HL-60/S4 (cell line): ENCODE measurements at regions not wholly inside any gene's neighbourhood (a gene's known extent, or its start where the extent isn't known, plus 50 kb on each side); places are given as distances from the start of the nearest gene placed in this dataset.

Experiments used
- in situ Hi-C: fragments of 300-500 bp; cut with MboI; formaldehyde crosslinking; loops from 2 replicates; pipeline ENCODE4 v1.14.3; 2022; ENCODE audit warnings: low sequenced_read_pairs

DNA sequence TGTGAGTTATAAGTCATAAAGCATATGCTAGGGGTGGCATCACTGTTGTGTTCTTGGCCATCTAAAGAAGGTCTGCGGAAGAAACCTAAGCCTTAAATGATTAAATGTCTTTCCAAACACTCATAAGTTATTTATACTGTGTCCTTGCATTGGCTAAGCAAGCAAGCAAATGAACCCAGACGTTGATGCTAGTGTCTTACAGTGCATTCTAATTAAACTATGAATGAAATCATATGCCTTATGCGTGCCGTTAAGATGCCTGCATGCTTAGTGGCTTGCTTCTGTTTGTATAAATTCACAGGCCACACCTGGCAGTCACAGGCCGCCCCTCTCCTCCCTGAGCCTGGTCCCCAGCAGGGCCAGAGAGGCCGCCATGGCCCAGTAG is 49.9 kb downstream of the RIN2 start:
- in situ Hi-C loops, result no loop called here

GRCh38 chr20:19808498-19808897 is 50.4 kb downstream of the RIN2 start:
- in situ Hi-C loops, result no loop called here

GRCh38 chr20:19809505-19809904 is 51.4 kb downstream of the RIN2 start:
- in situ Hi-C loops, result no loop called here

GRCh38 chr20:19811231-19811630 is 53.2 kb downstream of the RIN2 start:
- in situ Hi-C loops, result no loop called here

DNA sequence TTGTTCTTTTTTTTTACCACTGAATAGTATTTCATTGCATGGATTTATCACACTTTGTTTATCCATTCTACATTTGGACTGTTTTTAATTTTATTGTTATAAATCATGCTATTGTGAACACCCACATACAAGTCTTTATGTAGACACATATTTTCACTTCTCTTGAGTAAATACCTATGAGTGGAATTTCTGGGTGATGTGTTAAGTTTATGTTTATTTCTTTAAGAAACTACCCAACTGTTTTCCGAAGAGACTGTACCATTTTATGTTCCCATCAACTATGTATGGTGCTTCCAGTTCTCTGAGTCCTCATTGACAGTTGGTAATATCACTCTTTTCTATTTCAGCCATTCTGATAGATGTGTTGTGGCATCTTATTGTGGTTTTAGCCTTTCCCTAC is 54.0 kb downstream of the RIN2 start:
- in situ Hi-C loops, result no loop called here

- in situ Hi-C loops, result no loop called here
Measured at GRCh38 chr20:19812696-19813095, 54.6 kb downstream of the RIN2 start.

GRCh38 chr20:19813846-19814640 is 56.0 kb downstream of the RIN2 start:
- in situ Hi-C loops, result no loop called here

GRCh38 chr20:19815553-19815991 is 57.5 kb downstream of the RIN2 start:
- in situ Hi-C loops, result no loop called here

DNA sequence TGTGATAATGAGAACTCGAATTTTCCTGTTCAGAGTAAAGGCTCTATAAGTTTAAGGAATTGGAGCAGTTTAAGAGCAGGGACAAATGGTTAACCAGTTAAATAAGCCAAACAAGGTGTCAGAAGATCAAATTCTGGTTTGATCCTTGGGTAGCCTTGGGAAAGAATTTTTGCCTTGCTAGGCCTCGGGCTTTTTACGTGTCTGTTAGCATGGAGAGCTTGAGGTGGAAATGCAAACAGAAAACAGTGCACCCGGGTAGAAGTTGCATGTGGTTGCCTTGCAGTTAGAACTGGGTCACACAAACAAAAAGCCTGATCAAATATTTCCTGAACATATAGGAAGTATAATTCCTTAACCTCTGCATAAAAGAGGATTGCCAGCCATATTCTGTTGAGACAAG is 58.3 kb downstream of the RIN2 start:
- in situ Hi-C loops, result no loop called here

DNA sequence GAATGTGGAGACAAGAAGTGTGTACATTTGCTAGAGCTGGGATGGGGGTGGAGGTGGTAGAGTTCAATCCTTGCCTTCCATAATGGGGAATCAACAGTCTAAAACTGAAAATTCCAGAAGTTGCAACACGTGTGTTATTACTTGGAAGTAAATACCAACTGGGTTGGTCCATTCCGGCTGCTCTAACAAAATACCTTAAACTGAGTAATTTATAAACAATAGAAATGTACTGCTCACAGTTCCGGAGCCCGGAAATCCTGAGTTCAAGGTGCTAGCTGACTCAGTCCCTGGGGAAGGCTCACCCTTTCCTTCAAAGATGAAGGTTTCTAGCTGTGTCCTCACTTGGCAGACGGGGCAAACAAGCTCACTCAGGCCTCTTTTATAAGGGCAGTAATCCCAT is 59.0 kb downstream of the RIN2 start:
- in situ Hi-C loops, result no loop called here

DNA sequence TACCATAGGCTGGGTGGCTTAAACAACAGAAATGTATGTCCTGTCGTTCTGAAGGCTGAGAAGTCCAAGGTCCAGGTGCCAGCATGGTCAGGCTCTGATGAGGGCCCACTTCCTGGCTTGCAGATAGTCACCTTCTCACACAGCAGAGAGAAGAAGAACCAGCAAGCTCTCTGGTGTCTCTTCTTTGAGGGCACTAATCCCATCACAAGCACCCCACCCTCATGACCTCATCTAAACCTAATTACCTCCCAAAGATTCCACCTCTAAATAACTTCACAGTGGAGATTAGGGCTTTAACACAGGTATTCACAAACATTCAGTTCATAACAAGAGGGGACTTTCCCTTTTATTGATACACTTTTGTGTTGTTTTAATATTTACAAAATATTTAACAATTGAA is 61.1 kb downstream of the RIN2 start:
- in situ Hi-C loops, result no loop called here

DNA sequence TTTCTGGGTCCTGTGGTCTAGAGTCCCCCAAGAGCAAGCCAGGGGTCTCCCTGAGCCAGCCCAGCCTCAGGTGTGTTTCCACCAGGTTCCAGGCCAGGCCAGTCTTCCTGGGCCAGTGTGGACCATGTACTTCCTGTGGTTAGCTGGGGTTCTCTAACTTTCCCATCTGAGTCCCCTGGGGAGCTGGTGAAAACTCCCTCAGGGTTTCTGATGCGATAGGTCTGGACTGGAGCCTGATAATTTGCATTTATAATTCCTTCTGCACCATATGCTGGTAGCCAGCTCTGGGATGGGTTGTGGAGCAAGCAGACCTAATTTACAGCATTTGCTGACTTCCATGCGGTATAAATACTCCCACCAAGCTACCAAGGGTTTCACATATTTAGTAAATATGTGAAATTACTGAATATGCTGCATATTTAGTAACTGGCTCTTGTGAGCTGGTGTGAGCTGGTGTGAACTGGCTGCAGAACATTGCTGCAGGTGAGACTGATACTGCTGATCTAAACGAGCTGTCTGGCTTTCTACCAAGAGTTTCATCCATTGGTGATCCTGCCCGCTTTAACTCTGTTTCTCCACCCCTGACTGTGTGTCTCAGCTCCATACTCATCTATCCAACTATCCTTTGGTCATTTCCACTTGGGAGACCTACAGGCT is 62.6 kb downstream of the RIN2 start:
- in situ Hi-C loops, result no loop called here

- in situ Hi-C loops, result no loop called here
Measured at GRCh38 chr20:19821606-19822005, 63.5 kb downstream of the RIN2 start.

DNA sequence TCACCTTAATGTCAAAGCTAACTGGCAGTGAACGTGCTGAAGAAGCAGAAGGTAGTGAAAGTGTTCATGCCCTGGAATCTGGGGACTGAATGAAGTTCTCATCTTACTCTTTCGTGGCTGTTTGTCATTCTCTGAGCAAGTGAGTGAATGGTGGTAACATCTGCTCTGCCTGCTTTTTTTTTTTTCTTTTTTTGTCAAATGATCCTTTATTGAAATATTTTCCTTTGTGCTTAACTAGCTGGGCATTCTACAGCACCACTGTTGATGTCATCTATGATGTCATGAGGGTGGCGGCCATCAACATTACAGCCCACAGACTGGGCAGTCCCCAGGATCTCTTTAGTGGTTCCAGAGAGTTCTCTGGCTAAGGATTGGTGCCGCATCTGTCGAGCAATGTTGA is 65.2 kb downstream of the RIN2 start:
- in situ Hi-C loops, result no loop called here

DNA sequence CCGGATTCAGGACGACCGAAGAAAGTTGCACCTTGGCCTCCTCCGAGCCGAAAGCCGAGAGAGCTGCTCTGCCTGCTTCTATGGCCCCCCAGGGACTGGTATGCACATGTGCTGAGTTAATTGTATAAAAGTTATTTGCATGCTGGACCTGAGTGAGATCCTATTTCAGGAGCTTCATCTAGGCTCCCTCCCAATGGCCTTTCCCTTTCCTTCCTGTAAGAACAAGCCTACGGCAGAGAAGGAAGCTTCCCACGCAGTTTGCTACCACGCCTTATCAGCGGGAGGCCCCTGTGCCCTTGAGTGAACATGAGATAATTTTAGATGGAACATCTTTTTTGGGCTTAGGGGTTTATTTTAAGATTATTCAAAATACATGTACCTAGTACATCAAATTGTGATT is 65.9 kb downstream of the RIN2 start:
- in situ Hi-C loops, result no loop called here

GRCh38 chr20:19824861-19825260 is 66.8 kb downstream of the RIN2 start:
- in situ Hi-C loops, result no loop called here

GRCh38 chr20:19826179-19826914 is 68.3 kb downstream of the RIN2 start:
- in situ Hi-C loops, result no loop called here

- in situ Hi-C loops, result no loop called here
Measured at GRCh38 chr20:19827818-19828217, 69.8 kb downstream of the RIN2 start.

DNA sequence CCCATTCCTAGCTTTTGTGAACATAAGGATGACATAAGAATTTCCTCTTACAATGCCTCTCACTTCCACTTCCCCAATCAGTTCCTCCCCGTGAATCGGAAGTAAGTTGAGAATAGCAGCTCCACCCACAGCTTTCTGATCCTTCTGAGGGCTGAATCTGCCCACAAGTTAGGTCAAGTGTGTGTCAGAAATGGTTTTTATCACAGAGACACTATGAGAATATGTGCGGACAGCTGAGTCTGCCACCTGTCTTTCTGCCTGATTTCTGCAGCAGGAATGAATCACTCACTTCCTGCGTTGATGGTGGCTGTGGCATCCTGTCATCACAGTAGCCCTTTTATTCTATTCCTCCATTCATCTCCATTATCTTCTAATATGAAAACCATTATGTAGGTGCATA is 70.2 kb downstream of the RIN2 start:
- in situ Hi-C loops, result no loop called here

- in situ Hi-C loops, result no loop called here
Measured at GRCh38 chr20:19830211-19830785, 72.2 kb downstream of the RIN2 start.

DNA sequence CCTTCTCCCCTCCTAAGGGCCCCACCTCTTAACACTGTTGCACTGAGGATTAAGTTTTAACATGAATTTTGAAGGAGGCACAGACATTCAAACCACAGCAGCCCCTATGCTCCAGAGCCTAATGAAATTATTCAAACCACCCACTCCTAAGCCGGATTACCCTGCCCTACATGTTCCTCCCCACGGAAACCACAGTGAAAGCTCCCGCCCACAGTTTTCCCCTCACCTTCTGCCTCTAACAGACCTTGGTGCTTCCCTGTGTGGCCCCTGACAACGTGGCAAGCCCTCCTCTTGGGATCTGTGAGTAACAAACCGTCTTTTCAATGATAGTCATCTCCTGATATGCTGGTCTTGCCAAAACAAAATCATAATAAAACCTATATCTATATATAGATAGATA is 74.8 kb downstream of the RIN2 start:
- in situ Hi-C loops, result no loop called here

GRCh38 chr20:19833395-19833794 is 75.3 kb downstream of the RIN2 start:
- in situ Hi-C loops, result no loop called here
